ENCODE measurements at regions not wholly inside any gene's neighbourhood (a gene's known extent, or its start where the extent isn't known, plus 50 kb on each side); places are given as distances from the start of the nearest gene placed in this dataset.

- in situ Hi-C loops (cut with HindIII; ENCODE audit: low pct_unique_long_range_greater_than_20kb, low sequenced_read_pairs): no loop called here
- no peaks in the 10 kb centered on the region for H3K36me3 ChIP-seq (ENCODE audit: control insufficient read depth, insufficient read depth, low read length)
- TF ChIP-seq CTCF (IDR thresholded peaks at IDR 0.05) (no peak), POLR2AphosphoS5 (IDR thresholded peaks at IDR 0.05; ENCODE audit: low read depth, low read length) (no peak), TCF7L2 (IDR thresholded peaks at IDR 0.05; ENCODE audit: low read depth, low read length) (no peak), SIN3A (IDR thresholded peaks at IDR 0.05; ENCODE audit: borderline replicate concordance, insufficient read depth, low read depth, low read length) (no peak), REST (IDR thresholded peaks at IDR 0.05; ENCODE audit: insufficient read depth in 1 of 2, low read depth in 2 of 2, low read length in 1 of 2) (no peak)
- no peaks in the 10 kb centered on the region for H3K27me3 ChIP-seq (ENCODE audit: control insufficient read depth, insufficient read depth, low read length)
- ChIA-PET CTCF (no interaction called here), POLR2A (no interaction called here)
- no TSS peak for BruUV-seq (replicated peaks)
- H3K9me3 ChIP-seq (ENCODE audit: control insufficient read depth, insufficient read depth, low read depth, low read length): no peaks in the 10 kb centered on the region
- H3K27ac ChIP-seq (ENCODE audit: low read length): no peak overlapping the region
- intact Hi-C loops (cut with micrococcal nuclease; ENCODE audit: unreplicated experiment): no loop called here
- no peaks in the 10 kb centered on the region for H3K4me1 ChIP-seq (ENCODE audit: control insufficient read depth, insufficient read depth, low read length)
- ATAC-seq: peak; percentile 59; the same call in 1 of the 2 replicates
- no peak for DNase-seq (ENCODE audit: low read depth, low spot score)
- no peak overlapping the region for H3K4me3 ChIP-seq (ENCODE audit: low read depth in 2 of 2, low read length in 2 of 2)
These were observed 53.2 kb upstream of the RAB4A start for GRCh38 chr1:229217716-229218115.

- Histone ChIP-seq H3K27me3 (ENCODE audit: control insufficient read depth, insufficient read depth, low read length) (no peaks in the 10 kb centered on the region), H3K4me3 (ENCODE audit: low read depth in 2 of 2, low read length in 2 of 2) (no peak overlapping the region), H3K36me3 (ENCODE audit: control insufficient read depth, insufficient read depth, low read length) (no peaks in the 10 kb centered on the region), H3K27ac (ENCODE audit: low read length) (no peak overlapping the region), H3K4me1 (ENCODE audit: control insufficient read depth, insufficient read depth, low read length) (0 out of 2 replicates have a peak, but pooled peaks cover 3% of the 10 kb centered on the region), H3K9me3 (ENCODE audit: control insufficient read depth, insufficient read depth, low read depth, low read length) (no peaks in the 10 kb centered on the region)
- DNase-seq (ENCODE audit: low read depth, low spot score) (no peak), ATAC-seq (no peak)
- ChIA-PET POLR2A (interaction anchor here (0.5 to 0.7 kb wide), 2 partner anchors 13 to 341 kb away, joined by 4 to 5 read pairs; no protein-coding TSS in a partner anchor), CTCF (interaction anchor here (0.7 kb wide), 1 partner anchor 8 kb away, joined by 4 read pairs; no protein-coding TSS in a partner anchor)
- BruUV-seq (replicated peaks): no TSS peak
- TF ChIP-seq CTCF (IDR thresholded peaks at IDR 0.05): no peak
- TF ChIP-seq REST (IDR thresholded peaks at IDR 0.05; ENCODE audit: insufficient read depth in 1 of 2, low read depth in 2 of 2, low read length in 1 of 2): no peak
- no peak for TF ChIP-seq SIN3A (IDR thresholded peaks at IDR 0.05; ENCODE audit: borderline replicate concordance, insufficient read depth, low read depth, low read length)
- no peak for TF ChIP-seq TCF7L2 (IDR thresholded peaks at IDR 0.05; ENCODE audit: low read depth, low read length)
- no peak for TF ChIP-seq POLR2AphosphoS5 (IDR thresholded peaks at IDR 0.05; ENCODE audit: low read depth, low read length)
- in situ Hi-C loops (cut with HindIII; ENCODE audit: low pct_unique_long_range_greater_than_20kb, low sequenced_read_pairs): no loop called here
- intact Hi-C loops (cut with micrococcal nuclease; ENCODE audit: unreplicated experiment): no loop called here
These were observed 52.3 kb upstream of the RAB4A start for GRCh38 chr1:229218612-229219025.

Measured in Panc1 (cell line).